ENCODE measurements at regions not wholly inside any gene's neighbourhood (a gene's known extent, or its start where the extent isn't known, plus 50 kb on each side); places are given as distances from the start of the nearest gene placed in this dataset.

DNA sequence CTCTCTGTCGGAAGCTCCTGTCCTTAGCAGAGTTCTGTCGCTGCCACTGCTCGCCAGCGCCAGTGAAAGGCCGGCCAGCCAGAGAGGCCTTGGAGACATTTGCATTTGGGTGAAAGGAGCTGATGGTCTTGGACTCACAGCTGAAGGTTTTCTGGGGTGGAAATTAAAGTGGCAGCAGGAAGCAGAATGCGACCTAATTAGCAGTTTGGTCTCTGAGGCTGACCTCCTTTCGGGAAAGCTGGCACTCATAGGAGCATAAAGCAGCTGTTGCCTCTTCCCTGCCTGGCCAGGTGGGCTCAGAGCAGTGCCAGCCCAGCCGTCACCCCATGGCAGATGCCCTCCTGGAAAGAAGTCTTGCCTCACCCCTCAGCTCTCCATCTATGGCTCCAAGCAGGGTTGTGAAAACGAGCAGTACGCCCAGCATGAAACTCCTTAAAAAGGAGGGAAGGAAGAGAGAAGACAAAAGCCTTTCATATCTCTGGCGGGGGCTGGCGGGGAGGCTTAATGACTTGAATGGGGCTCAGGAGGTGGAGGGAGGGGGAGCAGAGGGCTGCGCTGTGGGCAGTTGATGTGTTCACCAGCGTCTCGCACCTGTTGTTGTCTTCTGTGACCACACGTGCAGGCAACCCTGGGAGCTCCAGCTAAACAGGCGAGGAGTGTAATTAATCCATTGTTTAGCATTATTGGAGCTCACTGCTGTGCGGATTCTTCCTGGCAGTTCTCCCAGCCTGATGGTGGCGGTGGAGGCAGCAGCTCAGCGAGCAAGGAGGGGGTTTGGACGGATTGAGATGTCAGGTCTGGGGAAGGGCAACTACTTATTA lies 264.0 kb downstream of the MID1IP1 start:
- TF ChIP-seq POLR2A (IDR thresholded peaks at IDR 0.05) = no peak
- TF ChIP-seq, protein P1, sequence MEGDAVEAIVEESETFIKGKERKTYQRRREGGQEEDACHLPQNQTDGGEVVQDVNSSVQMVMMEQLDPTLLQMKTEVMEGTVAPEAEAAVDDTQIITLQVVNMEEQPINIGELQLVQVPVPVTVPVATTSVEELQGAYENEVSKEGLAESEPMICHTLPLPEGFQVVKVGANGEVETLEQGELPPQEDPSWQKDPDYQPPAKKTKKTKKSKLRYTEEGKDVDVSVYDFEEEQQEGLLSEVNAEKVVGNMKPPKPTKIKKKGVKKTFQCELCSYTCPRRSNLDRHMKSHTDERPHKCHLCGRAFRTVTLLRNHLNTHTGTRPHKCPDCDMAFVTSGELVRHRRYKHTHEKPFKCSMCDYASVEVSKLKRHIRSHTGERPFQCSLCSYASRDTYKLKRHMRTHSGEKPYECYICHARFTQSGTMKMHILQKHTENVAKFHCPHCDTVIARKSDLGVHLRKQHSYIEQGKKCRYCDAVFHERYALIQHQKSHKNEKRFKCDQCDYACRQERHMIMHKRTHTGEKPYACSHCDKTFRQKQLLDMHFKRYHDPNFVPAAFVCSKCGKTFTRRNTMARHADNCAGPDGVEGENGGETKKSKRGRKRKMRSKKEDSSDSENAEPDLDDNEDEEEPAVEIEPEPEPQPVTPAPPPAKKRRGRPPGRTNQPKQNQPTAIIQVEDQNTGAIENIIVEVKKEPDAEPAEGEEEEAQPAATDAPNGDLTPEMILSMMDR (IDR thresholded peaks at IDR 0.05) = no peak
